Activated naive CD8-positive, alpha-beta T cell treated with anti-CD3 and anti-CD28 coated beads, Interleukin-2, amount 10 ng/mL, durations not matched to agents 7 days and 5 days (primary cell): ENCODE measurements at regions not wholly inside any gene's neighbourhood (a gene's known extent, or its start where the extent isn't known, plus 50 kb on each side); places are given as distances from the start of the nearest gene placed in this dataset.

ENCODE experiments used
- ATAC-seq: fragments of 150-1000 bp; cut with Tn5 transposase; one replicate; pipeline ENCODE4 v1.10.0; 2021; ENCODE audit warnings: low read depth, moderate library complexity
- POLR2A ChIA-PET: fragments of 350-600 bp; sonication (Branson Sonifier 250); formaldehyde crosslinking; loops from one replicate; lab custom pipeline; 2021; ENCODE audit warnings: antibody characterized with exemption; lab: Charles Lee
- DNase-seq: peaks from one replicate; pipeline ENCODE4 v3.0.0; 2021
- H3K27ac Mint-ChIP-seq: one replicate; pipeline ENCODE4 v1.8.0; 2022; ENCODE audit warnings: mild to moderate bottlenecking, mixed read lengths
- H3K27me3 Mint-ChIP-seq: one replicate; pipeline ENCODE4 v1.8.0; 2022; ENCODE audit warnings: mild to moderate bottlenecking, moderate library complexity, mixed read lengths
- H3K36me3 Mint-ChIP-seq: one replicate; pipeline ENCODE4 v1.8.0; 2021; ENCODE audit warnings: mild to moderate bottlenecking, mixed read lengths
- H3K4me1 Mint-ChIP-seq: one replicate; pipeline ENCODE4 v1.8.0; 2021; ENCODE audit warnings: mixed read lengths
- H3K4me3 Mint-ChIP-seq: one replicate; pipeline ENCODE4 v1.8.0; 2022; ENCODE audit warnings: mild to moderate bottlenecking, moderate library complexity, mixed read lengths
- H3K9me3 Mint-ChIP-seq: one replicate; pipeline ENCODE4 v1.8.0; 2021; ENCODE audit warnings: mixed read lengths

GRCh38 chr10:131469551-131469950 is 158.0 kb upstream of the TCERG1L start:
- no peak for DNase-seq
- no peaks in the 10 kb centered on the region for H3K4me1 Mint-ChIP-seq
- ATAC-seq = no peak
- H3K4me3 Mint-ChIP-seq = no peak overlapping the region
- no peaks in the 10 kb centered on the region for H3K36me3 Mint-ChIP-seq
- POLR2A ChIA-PET = no interaction called here
- H3K9me3 Mint-ChIP-seq = no peaks in the 10 kb centered on the region
- H3K27ac Mint-ChIP-seq = no peak overlapping the region
- H3K27me3 Mint-ChIP-seq = no peaks in the 10 kb centered on the region

- DNase-seq = no peak
- Mint-ChIP-seq H3K27me3 (no peaks in the 10 kb centered on the region), H3K36me3 (no peaks in the 10 kb centered on the region), H3K4me1 (no peaks in the 10 kb centered on the region), H3K4me3 (no peak overlapping the region), H3K9me3 (no peaks in the 10 kb centered on the region), H3K27ac (no peak overlapping the region)
- POLR2A ChIA-PET = no interaction called here
- ATAC-seq = no peak
Measured at GRCh38 chr10:131473645-131474044, 162.1 kb upstream of the TCERG1L start.

- ATAC-seq (no peak), DNase-seq (no peak)
- Mint-ChIP-seq H3K27ac (no peak overlapping the region), H3K9me3 (no peaks in the 10 kb centered on the region), H3K27me3 (no peaks in the 10 kb centered on the region), H3K36me3 (no peaks in the 10 kb centered on the region), H3K4me3 (no peak overlapping the region), H3K4me1 (no peaks in the 10 kb centered on the region)
- POLR2A ChIA-PET = no interaction called here
Measured at GRCh38 chr10:131474416-131474815, 162.9 kb upstream of the TCERG1L start.

GRCh38 chr10:131475043-131475442 is 163.5 kb upstream of the TCERG1L start:
- Mint-ChIP-seq H3K4me1 (no peaks in the 10 kb centered on the region), H3K27me3 (no peaks in the 10 kb centered on the region), H3K27ac (no peak overlapping the region), H3K36me3 (no peaks in the 10 kb centered on the region), H3K9me3 (no peaks in the 10 kb centered on the region), H3K4me3 (no peak overlapping the region)
- DNase-seq (no peak), ATAC-seq (no peak)
- POLR2A ChIA-PET = no interaction called here

GRCh38 chr10:131475803-131476202 is 164.3 kb upstream of the TCERG1L start:
- Mint-ChIP-seq H3K27ac (no peak overlapping the region), H3K9me3 (no peaks in the 10 kb centered on the region), H3K4me3 (no peak overlapping the region), H3K27me3 (no peaks in the 10 kb centered on the region), H3K4me1 (no peaks in the 10 kb centered on the region), H3K36me3 (no peaks in the 10 kb centered on the region)
- no peak for DNase-seq
- ATAC-seq = no peak
- POLR2A ChIA-PET = no interaction called here

GRCh38 chr10:131477457-131478121 is 166.1 kb upstream of the TCERG1L start:
- no peak for DNase-seq
- POLR2A ChIA-PET = no interaction called here
- H3K9me3 Mint-ChIP-seq = no peaks in the 10 kb centered on the region
- H3K36me3 Mint-ChIP-seq = no peaks in the 10 kb centered on the region
- H3K27ac Mint-ChIP-seq = no peak overlapping the region
- H3K4me1 Mint-ChIP-seq = no peaks in the 10 kb centered on the region
- no peak overlapping the region for H3K4me3 Mint-ChIP-seq
- ATAC-seq = no peak
- no peaks in the 10 kb centered on the region for H3K27me3 Mint-ChIP-seq

GRCh38 chr10:131478377-131478989 is 167.0 kb upstream of the TCERG1L start:
- H3K4me3 Mint-ChIP-seq = no peak overlapping the region
- ATAC-seq = no peak
- no peak overlapping the region for H3K27ac Mint-ChIP-seq

GRCh38 chr10:131480066-131480465 is 168.5 kb upstream of the TCERG1L start:
- DNase-seq = no peak

More at GRCh38 chr10:131478377-131478989, 167.0 kb upstream of the TCERG1L start:
- POLR2A ChIA-PET = interaction anchor here (0.6 kb wide), 1 partner anchor 8 kb away, joined by 4 read pairs; no protein-coding TSS in a partner anchor
- Mint-ChIP-seq H3K4me1 (no peaks in the 10 kb centered on the region), H3K9me3 (peaks cover 3% of the 10 kb centered on the region), H3K27me3 (no peaks in the 10 kb centered on the region), H3K36me3 (no peaks in the 10 kb centered on the region)
- DNase-seq = no peak

GRCh38 chr10:131480861-131481260 is 169.3 kb upstream of the TCERG1L start:
- Mint-ChIP-seq H3K9me3 (peaks cover 9% of the 10 kb centered on the region), H3K27ac (no peak overlapping the region), H3K27me3 (no peaks in the 10 kb centered on the region), H3K4me3 (no peak overlapping the region), H3K4me1 (no peaks in the 10 kb centered on the region), H3K36me3 (no peaks in the 10 kb centered on the region)
- POLR2A ChIA-PET = no interaction called here
- ATAC-seq (no peak), DNase-seq (no peak)

More at GRCh38 chr10:131480066-131480465, 168.5 kb upstream of the TCERG1L start:
- POLR2A ChIA-PET = no interaction called here
- H3K4me1 Mint-ChIP-seq = no peaks in the 10 kb centered on the region
- H3K27ac Mint-ChIP-seq = no peak overlapping the region
- no peaks in the 10 kb centered on the region for H3K36me3 Mint-ChIP-seq
- H3K9me3 Mint-ChIP-seq = peaks cover 9% of the 10 kb centered on the region
- H3K4me3 Mint-ChIP-seq = no peak overlapping the region
- H3K27me3 Mint-ChIP-seq = no peaks in the 10 kb centered on the region
- no peak for ATAC-seq

- H3K27ac Mint-ChIP-seq = no peak overlapping the region
- H3K9me3 Mint-ChIP-seq = peaks cover 17% of the 10 kb centered on the region
- ATAC-seq = no peak
- H3K4me1 Mint-ChIP-seq = no peaks in the 10 kb centered on the region
- no peaks in the 10 kb centered on the region for H3K27me3 Mint-ChIP-seq
- H3K4me3 Mint-ChIP-seq = no peak overlapping the region
- no peak for DNase-seq
- POLR2A ChIA-PET = no interaction called here
- no peaks in the 10 kb centered on the region for H3K36me3 Mint-ChIP-seq
Measured at GRCh38 chr10:131485732-131486131, 174.2 kb upstream of the TCERG1L start.

- H3K4me1 Mint-ChIP-seq = no peaks in the 10 kb centered on the region
- DNase-seq (no peak), ATAC-seq (no peak)
- H3K27ac Mint-ChIP-seq = no peak overlapping the region
- POLR2A ChIA-PET = no interaction called here
- peaks cover 17% of the 10 kb centered on the region for H3K9me3 Mint-ChIP-seq
- H3K27me3 Mint-ChIP-seq = no peaks in the 10 kb centered on the region
- H3K36me3 Mint-ChIP-seq = no peaks in the 10 kb centered on the region
- no peak overlapping the region for H3K4me3 Mint-ChIP-seq
Measured at GRCh38 chr10:131487822-131488221, 176.3 kb upstream of the TCERG1L start.

GRCh38 chr10:131490991-131491594 is 179.6 kb upstream of the TCERG1L start:
- no peaks in the 10 kb centered on the region for H3K27me3 Mint-ChIP-seq
- no peaks in the 10 kb centered on the region for H3K36me3 Mint-ChIP-seq
- H3K27ac Mint-ChIP-seq = no peak overlapping the region
- H3K4me1 Mint-ChIP-seq = no peaks in the 10 kb centered on the region
- no peak for ATAC-seq
- no peak overlapping the region for H3K4me3 Mint-ChIP-seq
- POLR2A ChIA-PET = no interaction called here
- DNase-seq = no peak
- H3K9me3 Mint-ChIP-seq = peaks cover 10% of the 10 kb centered on the region

GRCh38 chr10:131492211-131492857 is 180.8 kb upstream of the TCERG1L start:
- POLR2A ChIA-PET = no interaction called here
- H3K36me3 Mint-ChIP-seq = no peaks in the 10 kb centered on the region
- H3K27ac Mint-ChIP-seq = no peak overlapping the region
- H3K27me3 Mint-ChIP-seq = no peaks in the 10 kb centered on the region
- no peak overlapping the region for H3K4me3 Mint-ChIP-seq
- H3K9me3 Mint-ChIP-seq = peaks cover 5% of the 10 kb centered on the region
- no peak for DNase-seq
- H3K4me1 Mint-ChIP-seq = no peaks in the 10 kb centered on the region
- no peak for ATAC-seq
